A673 (cell line): ENCODE measurements at regions not wholly inside any gene's neighbourhood (a gene's known extent, or its start where the extent isn't known, plus 50 kb on each side); places are given as distances from the start of the nearest gene placed in this dataset.

Source experiments
- EZH2 ChIP-seq: fragments of 200-600 bp; sonication (generic); IDR thresholded peaks from 2 replicates; pipeline ENCODE4 v1.6.1; 2017; ENCODE audit warnings: borderline replicate concordance, low read depth, mild to moderate bottlenecking, mixed read lengths, antibody characterized with exemption, low read length; ENCODE audit not compliant: poor library complexity, severe bottlenecking
- TF ChIP-seq, protein P1 (sequence below): fragments of 300-800, 200-600 bp; sonication (generic); conservative IDR thresholded peaks from 2 replicates; pipeline ENCODE4 v1.5.1; 2017; ENCODE audit warnings: low read depth, mild to moderate bottlenecking, antibody characterized with exemption, low read length, moderate library complexity, mixed read lengths

DNA sequence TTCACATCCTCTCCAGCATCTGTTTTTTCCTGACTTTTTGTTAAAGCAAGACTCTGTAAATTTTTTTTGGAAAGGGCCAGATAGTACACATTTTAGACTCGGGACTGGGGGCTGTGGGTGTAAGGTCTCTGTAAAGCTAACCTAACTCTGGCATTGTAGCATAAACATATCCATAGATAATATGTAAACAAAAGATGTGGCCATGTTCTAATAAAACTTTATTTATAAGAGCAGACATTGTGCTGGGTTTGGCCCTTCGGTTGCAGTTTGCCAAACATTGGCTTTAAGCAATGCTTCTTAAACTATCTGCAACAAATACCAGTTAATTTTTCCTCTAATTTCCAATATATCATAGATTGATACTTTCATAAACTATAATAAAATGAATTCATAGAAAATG is 605.2 kb downstream of the EBF1 start:
- TF ChIP-seq, protein P1, sequence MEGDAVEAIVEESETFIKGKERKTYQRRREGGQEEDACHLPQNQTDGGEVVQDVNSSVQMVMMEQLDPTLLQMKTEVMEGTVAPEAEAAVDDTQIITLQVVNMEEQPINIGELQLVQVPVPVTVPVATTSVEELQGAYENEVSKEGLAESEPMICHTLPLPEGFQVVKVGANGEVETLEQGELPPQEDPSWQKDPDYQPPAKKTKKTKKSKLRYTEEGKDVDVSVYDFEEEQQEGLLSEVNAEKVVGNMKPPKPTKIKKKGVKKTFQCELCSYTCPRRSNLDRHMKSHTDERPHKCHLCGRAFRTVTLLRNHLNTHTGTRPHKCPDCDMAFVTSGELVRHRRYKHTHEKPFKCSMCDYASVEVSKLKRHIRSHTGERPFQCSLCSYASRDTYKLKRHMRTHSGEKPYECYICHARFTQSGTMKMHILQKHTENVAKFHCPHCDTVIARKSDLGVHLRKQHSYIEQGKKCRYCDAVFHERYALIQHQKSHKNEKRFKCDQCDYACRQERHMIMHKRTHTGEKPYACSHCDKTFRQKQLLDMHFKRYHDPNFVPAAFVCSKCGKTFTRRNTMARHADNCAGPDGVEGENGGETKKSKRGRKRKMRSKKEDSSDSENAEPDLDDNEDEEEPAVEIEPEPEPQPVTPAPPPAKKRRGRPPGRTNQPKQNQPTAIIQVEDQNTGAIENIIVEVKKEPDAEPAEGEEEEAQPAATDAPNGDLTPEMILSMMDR = no peak
- TF ChIP-seq EZH2 = no peak
